CD4-positive, alpha-beta T cell (primary cell): ENCODE measurements at regions not wholly inside any gene's neighbourhood (a gene's known extent, or its start where the extent isn't known, plus 50 kb on each side); places are given as distances from the start of the nearest gene placed in this dataset.

ENCODE experiments used
- ATAC-seq: fragments of 200-7000 bp; cut with Tn5 transposase; one replicate; pipeline ENCODE4 v1.10.0; 2022; ENCODE audit warnings: mild to moderate bottlenecking; ENCODE audit not compliant: poor library complexity
- CTCF ChIA-PET: fragments of 350-600 bp; sonication (Branson Sonifier 250); formaldehyde crosslinking; loops from one replicate; lab custom pipeline; 2021; ENCODE audit warnings: antibody characterized with exemption, inconsistent platforms; lab: Charles Lee
- POLR2A ChIA-PET: fragments of 350-600 bp; sonication (Branson Sonifier 250); formaldehyde crosslinking; loops from one replicate; lab custom pipeline; 2021; ENCODE audit warnings: antibody characterized with exemption, inconsistent platforms; lab: Charles Lee
- DNase-seq, 14 experiments: peaks; one replicate each; pipeline ENCODE4 v3.0.0-alpha.2; 2013 to 2020; ENCODE audit warnings: mixed read lengths in 2 of 14
- H3K27ac ChIP-seq, 2 donors: one replicate each; pipeline versions ENCODE4 v1.5.1 to v1.7.0; 2013; ENCODE audit warnings: low read length in 2 of 2, low read depth in 1 of 2, mild to moderate bottlenecking in 1 of 2
- H3K27me3 ChIP-seq, 2 experiments: 1 replicate in 1 of 2; 2 replicates in 1 of 2; pipeline versions ENCODE4 v1.6.1 to v1.7.0; 2013; ENCODE audit warnings: low read length in 2 of 2, control low read depth in 1 of 2, mild to moderate bottlenecking in 1 of 2, moderate library complexity in 1 of 2; ENCODE audit not compliant: insufficient read depth in 2 of 2, control insufficient read depth in 1 of 2
- H3K36me3 ChIP-seq: one replicate; pipeline ENCODE4 v1.6.1; 2013; ENCODE audit warnings: low read length, control low read depth; ENCODE audit not compliant: insufficient read depth
- H3K4me1 ChIP-seq: one replicate; pipeline ENCODE4 v1.6.1; 2013; ENCODE audit warnings: low read length, control low read depth; ENCODE audit not compliant: insufficient read depth
- H3K4me3 ChIP-seq: one replicate; pipeline ENCODE4 v1.5.1; 2013; ENCODE audit warnings: mild to moderate bottlenecking, low read length, moderate library complexity
- H3K9me3 ChIP-seq, 2 experiments: 1 replicate in 1 of 2; 2 replicates in 1 of 2; pipeline versions ENCODE4 v1.6.1 to v1.7.0; 2013; ENCODE audit warnings: low read length in 2 of 2, mild to moderate bottlenecking in 2 of 2, control low read depth in 1 of 2, moderate library complexity in 1 of 2; ENCODE audit not compliant: control insufficient read depth in 1 of 2, insufficient read depth in 1 of 2
- H3K27ac Mint-ChIP-seq: one replicate; pipeline ENCODE4 v1.8.0; 2020; ENCODE audit warnings: mixed read lengths
- H3K27me3 Mint-ChIP-seq: one replicate; pipeline ENCODE4 v1.8.0; 2021; ENCODE audit warnings: mixed read lengths
- H3K36me3 Mint-ChIP-seq: one replicate; pipeline ENCODE4 v1.8.0; 2021; ENCODE audit warnings: low read depth, mixed read lengths
- H3K4me1 Mint-ChIP-seq: one replicate; pipeline ENCODE4 v1.8.0; 2021; ENCODE audit warnings: low read depth, mixed read lengths
- H3K4me3 Mint-ChIP-seq: one replicate; pipeline ENCODE4 v1.8.0; 2020; ENCODE audit warnings: mild to moderate bottlenecking, mixed read lengths
- H3K9me3 Mint-ChIP-seq: one replicate; pipeline ENCODE4 v1.8.0; 2020; ENCODE audit warnings: mixed read lengths
- CTCF ChIP-seq: fragments of 200-600 bp; IDR thresholded peaks from one replicate; pipeline ENCODE4 v1.8.0; 2022; ENCODE audit warnings: antibody characterized with exemption, mild to moderate bottlenecking
- intact Hi-C, 2 experiments: fragments of 100-400 bp; cut with DNase I in 1 of 2; cut with micrococcal nuclease in 1 of 2; formaldehyde crosslinking; loops; one replicate each; pipeline versions ENCODE4 v1.15.1 to v1.9.0; 2023 to 2025; cut with DNase I, micrococcal nuclease

GRCh38 chr5:101091902-101092301, 188.8 kb upstream of the ST8SIA4 start:
- no peaks in the 10 kb centered on the region for H3K4me1 Mint-ChIP-seq
- POLR2A ChIA-PET: no interaction called here
- H3K27me3 ChIP-seq: no peaks in the 10 kb centered on the region
- no peaks in the 10 kb centered on the region for H3K4me1 ChIP-seq
- H3K36me3 Mint-ChIP-seq: no peaks in the 10 kb centered on the region
- peaks cover 0 to 5% of the 10 kb centered on the region in 2 experiments for H3K9me3 ChIP-seq
- H3K27ac Mint-ChIP-seq: no peak overlapping the region
- no peak for ATAC-seq
- H3K9me3 Mint-ChIP-seq: no peaks in the 10 kb centered on the region
- no peak overlapping the region for H3K4me3 Mint-ChIP-seq
- no peak for DNase-seq
- H3K4me3 ChIP-seq: no peak overlapping the region
- H3K36me3 ChIP-seq: no peaks in the 10 kb centered on the region
- no peaks in the 10 kb centered on the region for H3K27me3 Mint-ChIP-seq
- intact Hi-C loops: no loop called here
- CTCF ChIA-PET: no interaction called here
- H3K27ac ChIP-seq: no peak overlapping the region
- TF ChIP-seq CTCF: no peak

- ChIA-PET POLR2A (no interaction called here), CTCF (no interaction called here)
- Histone ChIP-seq H3K9me3 (no peaks in the 10 kb centered on the region), H3K4me3 (no peak overlapping the region), H3K27ac (no peak overlapping the region), H3K36me3 (no peaks in the 10 kb centered on the region), H3K4me1 (no peaks in the 10 kb centered on the region), H3K27me3 (no peaks in the 10 kb centered on the region)
- no peak for TF ChIP-seq CTCF
- Mint-ChIP-seq H3K9me3 (no peaks in the 10 kb centered on the region), H3K4me1 (no peaks in the 10 kb centered on the region), H3K27ac (no peak overlapping the region), H3K4me3 (no peak overlapping the region), H3K36me3 (no peaks in the 10 kb centered on the region), H3K27me3 (no peaks in the 10 kb centered on the region)
- DNase-seq (no peak), ATAC-seq (no peak)
- intact Hi-C loops: no loop called here
Measured at GRCh38 chr5:101084353-101084752, 181.3 kb upstream of the ST8SIA4 start.

- Mint-ChIP-seq H3K9me3 (no peaks in the 10 kb centered on the region), H3K36me3 (no peaks in the 10 kb centered on the region), H3K4me1 (no peaks in the 10 kb centered on the region), H3K27me3 (no peaks in the 10 kb centered on the region), H3K27ac (no peak overlapping the region), H3K4me3 (no peak overlapping the region)
- Histone ChIP-seq H3K36me3 (no peaks in the 10 kb centered on the region), H3K27me3 (no peaks in the 10 kb centered on the region), H3K4me3 (no peak overlapping the region), H3K27ac (no peak overlapping the region), H3K9me3 (no peaks in the 10 kb centered on the region), H3K4me1 (no peaks in the 10 kb centered on the region)
- CTCF ChIA-PET: no interaction called here
- no peak for DNase-seq
- no peak for ATAC-seq
- intact Hi-C loops: no loop called here
- POLR2A ChIA-PET: no interaction called here
- no peak for TF ChIP-seq CTCF
Measured at GRCh38 chr5:101080462-101081240, 177.6 kb upstream of the ST8SIA4 start.
